Fibroblast of lung (primary cell): ENCODE measurements at regions not wholly inside any gene's neighbourhood (a gene's known extent, or its start where the extent isn't known, plus 50 kb on each side); places are given as distances from the start of the nearest gene placed in this dataset.

Experiments
- DNase-seq, 2 donors: peaks; one replicate each; pipeline versions ENCODE4 v3.0.0 to v3.0.0-alpha.2; 2010; ENCODE audit warnings: low read depth in 2 of 2
- H2AFZ ChIP-seq: 2 replicates; pipeline ENCODE4 v1.5.1; 2012; ENCODE audit warnings: low read length, control low read depth, inconsistent platforms
- H3K27ac ChIP-seq: 2 replicates; pipeline ENCODE4 v1.5.1; 2011; ENCODE audit warnings: low read length, control low read depth; ENCODE audit not compliant: insufficient read depth
- H3K27me3 ChIP-seq: 2 replicates; pipeline ENCODE4 v1.5.1; 2011; ENCODE audit warnings: mild to moderate bottlenecking, low read length; ENCODE audit not compliant: control insufficient read depth, insufficient read depth
- H3K36me3 ChIP-seq: 2 replicates; pipeline ENCODE4 v1.5.1; 2011; ENCODE audit warnings: low read length; ENCODE audit not compliant: control insufficient read depth, insufficient read depth
- H3K4me1 ChIP-seq: 2 replicates; pipeline ENCODE4 v1.5.1; 2011; ENCODE audit warnings: low read length; ENCODE audit not compliant: control insufficient read depth, insufficient read depth; ENCODE audit errors: extremely low read depth
- H3K4me2 ChIP-seq: 2 replicates; pipeline ENCODE4 v1.5.1; 2011; ENCODE audit warnings: low read length, control low read depth; ENCODE audit not compliant: insufficient read depth; ENCODE audit errors: extremely low read depth
- H3K4me3 ChIP-seq, 4 experiments: fragments of 200-600 bp in 1 of 4; sonication (generic) in 1 of 4; replicated peaks in 1 of 4; 2 replicates each; pipeline ENCODE4 v1.5.1; 2011 to 2016; ENCODE audit warnings: low read length in 4 of 4, low read depth in 3 of 4, mild to moderate bottlenecking in 3 of 4, control low read depth in 2 of 4, inconsistent platforms in 1 of 4, mixed read lengths in 1 of 4; ENCODE audit not compliant: insufficient read depth in 1 of 4; ENCODE audit errors: control extremely low read depth in 1 of 4
- H3K79me2 ChIP-seq: 2 replicates; pipeline ENCODE4 v1.5.1; 2012; ENCODE audit warnings: mild to moderate bottlenecking, low read length, inconsistent platforms; ENCODE audit not compliant: control insufficient read depth, insufficient read depth
- H3K9ac ChIP-seq: 2 replicates; pipeline ENCODE4 v1.5.1; 2011; ENCODE audit warnings: mild to moderate bottlenecking, low read length, control low read depth; ENCODE audit not compliant: insufficient read depth
- H3K9me3 ChIP-seq: 2 replicates; pipeline ENCODE4 v1.5.1; 2012; ENCODE audit warnings: low read depth, low read length; ENCODE audit not compliant: control insufficient read depth, insufficient read depth
- H4K20me1 ChIP-seq: 2 replicates; pipeline ENCODE4 v1.5.1; 2011; ENCODE audit warnings: low read length; ENCODE audit not compliant: control insufficient read depth, insufficient read depth; ENCODE audit errors: extremely low read depth
- CTCF ChIP-seq, 2 donors: IDR thresholded peaks in 1 of 2; conservative IDR thresholded peaks in 1 of 2; 1 replicate in 1 of 2; 2 replicates in 1 of 2; pipeline ENCODE4 v1.5.1; 2011 to 2012; ENCODE audit warnings: low read length in 2 of 2, control low read depth in 1 of 2, inconsistent platforms in 1 of 2, low read depth in 1 of 2, mild to moderate bottlenecking in 1 of 2
- EZH2 ChIP-seq: IDR thresholded peaks from 2 replicates; pipeline ENCODE4 v1.5.1; 2012; ENCODE audit warnings: low read length, control low read depth, mild to moderate bottlenecking; ENCODE audit errors: missing control alignments

DNA sequence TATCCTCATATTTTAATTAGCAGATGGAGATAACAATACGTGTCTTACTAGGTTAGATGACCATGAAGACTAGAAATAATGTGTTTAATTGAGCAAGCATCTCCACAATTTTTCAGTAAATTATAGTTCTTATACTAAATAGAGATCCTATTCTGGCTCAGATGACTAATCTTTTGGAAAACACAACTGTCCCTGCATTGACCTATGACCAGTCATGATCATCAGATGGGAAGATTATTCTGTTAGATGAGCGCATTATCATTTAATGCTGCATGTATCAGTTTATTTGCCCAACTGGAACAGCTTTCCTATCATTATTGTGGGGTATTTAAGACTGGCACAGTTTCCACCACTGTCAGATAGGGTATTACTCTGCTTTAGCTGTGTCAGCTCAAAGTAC, 185.5 kb downstream of the MOXD1 start:
- Histone ChIP-seq H2AFZ (no peak overlapping the region), H3K9me3 (no peaks in the 10 kb centered on the region), H3K36me3 (no peaks in the 10 kb centered on the region), H3K27ac (no peak overlapping the region), H4K20me1 (no peaks in the 10 kb centered on the region), H3K79me2 (no peaks in the 10 kb centered on the region), H3K27me3 (no peaks in the 10 kb centered on the region), H3K4me3 (no peak overlapping the region), H3K4me2 (no peak overlapping the region), H3K4me1 (no peaks in the 10 kb centered on the region), H3K9ac (no peak overlapping the region)
- no peak for TF ChIP-seq EZH2
- TF ChIP-seq CTCF (conservative IDR thresholded peaks at IDR 0.05 in 1 of 2, IDR thresholded peaks at IDR 0.05 in 1 of 2; ENCODE audit: low read depth in 1 of 2, low read length in 2 of 2) = no peak
- DNase-seq = no peak

- Histone ChIP-seq H3K9ac (no peak overlapping the region), H4K20me1 (no peaks in the 10 kb centered on the region), H3K79me2 (no peaks in the 10 kb centered on the region), H3K27me3 (no peaks in the 10 kb centered on the region), H3K9me3 (no peaks in the 10 kb centered on the region), H3K4me2 (no peak overlapping the region), H2AFZ (no peak overlapping the region), H3K4me3 (no peak overlapping the region), H3K4me1 (no peaks in the 10 kb centered on the region), H3K36me3 (no peaks in the 10 kb centered on the region), H3K27ac (no peak overlapping the region)
- no peak for DNase-seq
- no peak for TF ChIP-seq CTCF (conservative IDR thresholded peaks at IDR 0.05 in 1 of 2, IDR thresholded peaks at IDR 0.05 in 1 of 2; ENCODE audit: low read depth in 1 of 2, low read length in 2 of 2)
- TF ChIP-seq EZH2 = no peak
These were observed 186.6 kb downstream of the MOXD1 start for GRCh38 chr6:132214716-132215115.

GRCh38 chr6:132213732-132214131, 187.5 kb downstream of the MOXD1 start:
- no peaks in the 10 kb centered on the region for H3K36me3 ChIP-seq
- TF ChIP-seq EZH2 (no peak), CTCF (conservative IDR thresholded peaks at IDR 0.05 in 1 of 2, IDR thresholded peaks at IDR 0.05 in 1 of 2; ENCODE audit: low read depth in 1 of 2, low read length in 2 of 2) (no peak)
- H3K27ac ChIP-seq = no peak overlapping the region
- no peaks in the 10 kb centered on the region for H3K27me3 ChIP-seq
- H3K9me3 ChIP-seq = no peaks in the 10 kb centered on the region
- H3K4me1 ChIP-seq = no peaks in the 10 kb centered on the region
- no peak overlapping the region for H2AFZ ChIP-seq
- H3K79me2 ChIP-seq = no peaks in the 10 kb centered on the region
- H4K20me1 ChIP-seq = no peaks in the 10 kb centered on the region
- no peak overlapping the region for H3K9ac ChIP-seq
- H3K4me3 ChIP-seq = no peak overlapping the region
- H3K4me2 ChIP-seq = no peak overlapping the region
- no peak for DNase-seq
